A673 (cell line): ENCODE measurements at regions not wholly inside any gene's neighbourhood (a gene's known extent, or its start where the extent isn't known, plus 50 kb on each side); places are given as distances from the start of the nearest gene placed in this dataset.

ENCODE experiments used
- BruUV-seq: library from RNA; stranded (reverse); fragments of 400-500 nt; replicated peaks from 2 replicates; lab custom pipeline; 2021; lab: Mats Ljungman, UMichigan
- CTCF ChIA-PET: fragments of 300-600 bp; sonication (Branson Sonifier 250); formaldehyde crosslinking; loops from one replicate; lab custom pipeline; 2022; ENCODE audit warnings: antibody characterized with exemption; lab: Charles Lee
- POLR2A ChIA-PET: fragments of 300-600 bp; sonication (Branson Sonifier 250); formaldehyde crosslinking; loops from one replicate; lab custom pipeline; 2022; ENCODE audit warnings: antibody characterized with exemption; ENCODE audit not compliant: low non-redundant PET; lab: Charles Lee
- DNase-seq: peaks from one replicate; pipeline ENCODE4 v3.0.0-alpha.2; 2015; ENCODE audit warnings: low spot score
- H3K27ac ChIP-seq: fragments of 200-600 bp; sonication (generic); 2 replicates; pipeline ENCODE4 v1.5.1; 2016; ENCODE audit warnings: mixed run types, low read depth, mild to moderate bottlenecking, mixed read lengths, antibody characterized with exemption, low read length; ENCODE audit not compliant: poor library complexity, severe bottlenecking
- H3K27me3 ChIP-seq: fragments of 200-600 bp; sonication (generic); replicated peaks from 2 replicates; pipeline ENCODE4 v1.6.1; 2017; ENCODE audit warnings: mixed run types, low read depth, mild to moderate bottlenecking, mixed read lengths, antibody characterized with exemption, low read length; ENCODE audit not compliant: insufficient read depth, poor library complexity
- H3K36me3 ChIP-seq: fragments of 200-600 bp; sonication (generic); 2 replicates; pipeline ENCODE4 v1.6.1; 2016; ENCODE audit warnings: mixed run types, mild to moderate bottlenecking, mixed read lengths, antibody characterized with exemption, low read length; ENCODE audit not compliant: insufficient read depth, poor library complexity, severe bottlenecking
- H3K4me1 ChIP-seq: fragments of 200-600 bp; sonication (generic); 2 replicates; pipeline ENCODE4 v1.6.1; 2017; ENCODE audit warnings: mixed run types, mild to moderate bottlenecking, mixed read lengths, antibody characterized with exemption, low read length; ENCODE audit not compliant: insufficient read depth, poor library complexity, severe bottlenecking
- H3K4me3 ChIP-seq: fragments of 200-600 bp; sonication (generic); 2 replicates; pipeline ENCODE4 v1.5.1; 2016; ENCODE audit warnings: low read depth, mixed run types, mild to moderate bottlenecking, mixed read lengths, low read length; ENCODE audit not compliant: poor library complexity, severe bottlenecking
- H3K9me3 ChIP-seq: fragments of 200-600 bp; sonication (generic); 2 replicates; pipeline ENCODE4 v1.6.1; 2016; ENCODE audit warnings: mixed run types, low read depth, mild to moderate bottlenecking, mixed read lengths, antibody characterized with exemption, low read length; ENCODE audit not compliant: poor library complexity, severe bottlenecking
- CTCF ChIP-seq: fragments of 300-800, 200-600 bp; sonication (generic); conservative IDR thresholded peaks from 2 replicates; pipeline ENCODE4 v1.5.1; 2017; ENCODE audit warnings: low read depth, mild to moderate bottlenecking, antibody characterized with exemption, low read length, moderate library complexity, mixed read lengths
- EZH2 ChIP-seq: fragments of 200-600 bp; sonication (generic); IDR thresholded peaks from 2 replicates; pipeline ENCODE4 v1.6.1; 2017; ENCODE audit warnings: borderline replicate concordance, low read depth, mild to moderate bottlenecking, mixed read lengths, antibody characterized with exemption, low read length; ENCODE audit not compliant: poor library complexity, severe bottlenecking
- intact Hi-C: fragments of 100-400 bp; cut with micrococcal nuclease; formaldehyde crosslinking; loops from one replicate; pipeline ENCODE4 v1.10.0; 2022; ENCODE audit not compliant: unreplicated experiment

DNA sequence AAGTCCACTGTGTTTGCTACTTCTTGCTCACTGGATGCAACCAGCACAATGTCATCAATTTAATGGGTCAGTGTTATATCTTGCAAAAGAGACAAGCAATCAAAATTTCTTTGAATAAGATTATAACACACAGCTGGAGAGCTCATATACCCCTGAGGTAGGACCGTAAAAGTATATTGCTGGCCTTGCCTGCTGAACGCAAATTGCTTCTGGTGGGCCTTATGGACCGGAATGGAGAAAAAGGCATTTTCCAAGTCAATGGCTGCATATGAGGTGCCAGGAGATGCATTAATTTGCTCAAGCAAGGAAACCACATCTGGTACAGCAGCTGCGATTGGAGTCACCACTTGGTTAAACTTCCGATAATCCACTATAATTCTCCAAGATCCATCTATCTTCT is 119.1 kb downstream of the ZNF280B start:
- no TSS peak for BruUV-seq
- TF ChIP-seq CTCF: no peak
- TF ChIP-seq EZH2: no peak
- no peak overlapping the region for H3K4me3 ChIP-seq
- H3K27me3 ChIP-seq: peaks cover 33% of the 10 kb centered on the region
- POLR2A ChIA-PET: no interaction called here
- H3K9me3 ChIP-seq: peaks cover 3% of the 10 kb centered on the region
- DNase-seq: no peak
- CTCF ChIA-PET: no interaction called here
- H3K4me1 ChIP-seq: no peaks in the 10 kb centered on the region
- intact Hi-C loops: no loop called here
- H3K36me3 ChIP-seq: no peaks in the 10 kb centered on the region
- H3K27ac ChIP-seq: no peak overlapping the region

DNA sequence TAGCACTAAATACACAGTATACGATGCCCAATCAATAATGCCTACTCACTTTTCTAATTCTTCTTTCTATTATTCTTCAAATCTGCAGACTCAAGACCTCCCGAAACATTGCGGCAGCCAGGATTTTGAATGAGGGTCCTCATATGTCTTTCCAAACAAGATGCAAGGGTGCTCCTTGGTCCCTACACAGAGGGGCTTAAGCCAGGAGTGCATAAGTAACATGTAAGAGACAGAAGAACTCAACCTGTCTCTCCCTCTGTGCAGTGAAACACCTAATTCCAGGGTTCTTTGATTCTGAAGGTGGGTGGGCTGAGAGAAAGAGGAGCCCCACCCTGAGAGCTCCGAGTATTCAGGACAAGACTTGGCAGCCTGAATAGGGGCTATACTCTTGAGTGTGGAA is 117.6 kb downstream of the ZNF280B start:
- Histone ChIP-seq H3K4me1 (no peaks in the 10 kb centered on the region), H3K9me3 (peaks cover 3% of the 10 kb centered on the region), H3K36me3 (no peaks in the 10 kb centered on the region), H3K4me3 (no peak overlapping the region), H3K27me3 (peaks cover 31% of the 10 kb centered on the region), H3K27ac (no peak overlapping the region)
- ChIA-PET POLR2A (no interaction called here), CTCF (no interaction called here)
- no TSS peak for BruUV-seq
- no peak for TF ChIP-seq EZH2
- intact Hi-C loops: no loop called here
- no peak for DNase-seq

DNA sequence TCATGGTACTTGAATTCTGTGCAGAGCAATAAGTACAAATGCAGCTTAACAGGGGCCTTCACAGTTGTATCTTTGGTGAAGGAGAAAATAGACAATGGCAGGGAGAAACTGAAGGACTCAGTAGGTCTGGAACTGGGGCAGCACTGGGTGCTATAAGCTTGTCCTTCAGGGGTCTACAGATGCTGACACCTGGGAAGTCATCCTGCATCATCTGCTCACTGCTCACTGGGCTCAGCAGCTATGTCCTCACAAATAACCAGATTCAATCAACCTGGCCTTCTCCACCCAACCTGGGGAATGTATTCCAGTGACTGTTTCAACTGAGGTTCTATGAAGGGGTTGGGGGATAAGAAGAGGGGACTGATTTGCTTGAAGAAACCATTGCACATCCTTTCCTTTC is 117.0 kb downstream of the ZNF280B start:
- intact Hi-C loops: no loop called here
- TF ChIP-seq CTCF: no peak
- TF ChIP-seq EZH2: no peak
- POLR2A ChIA-PET: no interaction called here
- H3K27ac ChIP-seq: no peak overlapping the region
- DNase-seq: no peak
- H3K9me3 ChIP-seq: peaks cover 3% of the 10 kb centered on the region
- BruUV-seq: no TSS peak
- H3K27me3 ChIP-seq: peaks cover 31% of the 10 kb centered on the region
- H3K4me3 ChIP-seq: no peak overlapping the region
- CTCF ChIA-PET: no interaction called here
- H3K4me1 ChIP-seq: no peaks in the 10 kb centered on the region
- no peaks in the 10 kb centered on the region for H3K36me3 ChIP-seq

DNA sequence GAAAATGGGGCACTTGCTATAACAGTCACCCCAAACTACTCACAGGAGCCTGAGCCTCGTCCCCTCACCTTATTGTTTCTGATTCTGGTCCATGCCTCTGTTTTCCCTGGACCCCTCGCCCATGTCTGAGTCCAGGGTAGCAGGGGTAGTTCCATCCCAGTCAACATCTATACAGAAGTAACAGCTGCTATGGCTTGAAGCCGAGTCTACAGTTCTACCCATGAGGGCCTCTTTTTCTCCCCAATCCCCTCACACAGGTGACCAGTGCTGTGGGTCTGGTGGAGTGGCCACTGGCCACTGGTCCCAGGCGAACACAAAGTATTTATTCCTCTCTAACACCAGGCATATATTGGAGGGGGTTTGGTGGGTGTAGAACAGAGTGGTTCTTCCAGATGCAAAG is 116.4 kb downstream of the ZNF280B start:
- intact Hi-C loops: no loop called here
- H3K36me3 ChIP-seq: no peaks in the 10 kb centered on the region
- H3K9me3 ChIP-seq: peaks cover 3% of the 10 kb centered on the region
- no peak for DNase-seq
- no peak for TF ChIP-seq CTCF
- TF ChIP-seq EZH2: no peak
- peaks cover 35% of the 10 kb centered on the region for H3K27me3 ChIP-seq
- ChIA-PET POLR2A (no interaction called here), CTCF (no interaction called here)
- BruUV-seq: no TSS peak
- H3K27ac ChIP-seq: no peak overlapping the region
- no peak overlapping the region for H3K4me3 ChIP-seq
- H3K4me1 ChIP-seq: no peaks in the 10 kb centered on the region
